ENCODE measurements at regions not wholly inside any gene's neighbourhood (a gene's known extent, or its start where the extent isn't known, plus 50 kb on each side); places are given as distances from the start of the nearest gene placed in this dataset.
"Not testable (repeated sequence)": the region's sequence is repeated elsewhere in the genome, so short reads cannot be mapped to it uniquely, and the experiment has no call there.

DNA sequence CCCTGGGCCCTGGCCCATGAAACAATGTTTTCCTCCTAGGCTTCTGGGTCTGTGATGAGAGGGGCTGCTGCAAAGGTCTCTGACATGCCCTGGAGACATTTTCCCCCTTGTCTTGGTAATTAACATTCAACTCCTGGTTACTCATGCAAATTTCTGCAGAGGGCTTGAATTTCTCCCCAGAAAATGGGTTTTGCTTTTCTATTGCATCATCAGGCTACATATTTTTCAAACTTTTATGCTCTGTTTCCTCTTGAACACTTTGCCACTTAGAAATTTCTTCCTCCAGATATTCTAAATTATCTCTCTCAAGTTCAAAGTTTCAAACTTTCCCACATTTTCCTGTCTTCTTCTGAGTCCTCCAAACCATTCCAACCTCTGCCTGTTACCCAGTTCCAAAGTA is 98.2 kb upstream of the TCF21 start:
- not testable (repeated sequence) for TF ChIP-seq POLR2A (IDR thresholded peaks at IDR 0.05)
- TF ChIP-seq, protein P1, sequence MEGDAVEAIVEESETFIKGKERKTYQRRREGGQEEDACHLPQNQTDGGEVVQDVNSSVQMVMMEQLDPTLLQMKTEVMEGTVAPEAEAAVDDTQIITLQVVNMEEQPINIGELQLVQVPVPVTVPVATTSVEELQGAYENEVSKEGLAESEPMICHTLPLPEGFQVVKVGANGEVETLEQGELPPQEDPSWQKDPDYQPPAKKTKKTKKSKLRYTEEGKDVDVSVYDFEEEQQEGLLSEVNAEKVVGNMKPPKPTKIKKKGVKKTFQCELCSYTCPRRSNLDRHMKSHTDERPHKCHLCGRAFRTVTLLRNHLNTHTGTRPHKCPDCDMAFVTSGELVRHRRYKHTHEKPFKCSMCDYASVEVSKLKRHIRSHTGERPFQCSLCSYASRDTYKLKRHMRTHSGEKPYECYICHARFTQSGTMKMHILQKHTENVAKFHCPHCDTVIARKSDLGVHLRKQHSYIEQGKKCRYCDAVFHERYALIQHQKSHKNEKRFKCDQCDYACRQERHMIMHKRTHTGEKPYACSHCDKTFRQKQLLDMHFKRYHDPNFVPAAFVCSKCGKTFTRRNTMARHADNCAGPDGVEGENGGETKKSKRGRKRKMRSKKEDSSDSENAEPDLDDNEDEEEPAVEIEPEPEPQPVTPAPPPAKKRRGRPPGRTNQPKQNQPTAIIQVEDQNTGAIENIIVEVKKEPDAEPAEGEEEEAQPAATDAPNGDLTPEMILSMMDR (IDR thresholded peaks at IDR 0.05): not testable (repeated sequence)
